WTC11 (cell line): ENCODE measurements at regions not wholly inside any gene's neighbourhood (a gene's known extent, or its start where the extent isn't known, plus 50 kb on each side); places are given as distances from the start of the nearest gene placed in this dataset.

Source experiments
- ATAC-seq: fragments of 200-7000 bp; cut with Tn5 transposase; 2 replicates; pipeline ENCODE4 v1.10.0; 2021; ENCODE audit warnings: mild to moderate bottlenecking, moderate library complexity
- CTCF ChIA-PET: fragments of 300-600 bp; sonication (Branson Sonifier 250); formaldehyde crosslinking; loops from one replicate; lab custom pipeline; 2021; ENCODE audit warnings: antibody characterized with exemption; lab: Charles Lee
- POLR2A ChIA-PET: fragments of 350-600 bp; sonication (Branson Sonifier 250); formaldehyde crosslinking; loops from one replicate; lab custom pipeline; 2021; ENCODE audit warnings: antibody characterized with exemption; lab: Charles Lee
- DNase-seq: peaks from one replicate; pipeline ENCODE4 v3.0.0; 2021; ENCODE audit warnings: low spot score
- H3K27ac Mint-ChIP-seq: 2 replicates; pipeline ENCODE4 v1.8.0; 2021; ENCODE audit warnings: mixed read lengths
- H3K27me3 Mint-ChIP-seq: 2 replicates; pipeline ENCODE4 v1.8.0; 2021; ENCODE audit warnings: low read depth, mild to moderate bottlenecking, moderate library complexity, mixed read lengths
- H3K36me3 Mint-ChIP-seq: 2 replicates; pipeline ENCODE4 v1.8.0; 2021; ENCODE audit warnings: mixed read lengths
- H3K4me1 Mint-ChIP-seq: 2 replicates; pipeline ENCODE4 v1.8.0; 2022; ENCODE audit warnings: mixed read lengths
- H3K4me3 Mint-ChIP-seq: 2 replicates; pipeline ENCODE4 v1.8.0; 2021; ENCODE audit warnings: mild to moderate bottlenecking, moderate library complexity, mixed read lengths
- H3K9me3 Mint-ChIP-seq: 2 replicates; pipeline ENCODE4 v1.8.0; 2021; ENCODE audit warnings: mixed read lengths
- ATF3 ChIP-seq: sonication (generic); formaldehyde crosslinking; conservative IDR thresholded peaks from 2 replicates; pipeline ENCODE4 v1.8.1; 2022; ENCODE audit warnings: mild to moderate bottlenecking, missing genetic modification reagents
- ATF6 ChIP-seq: sonication (generic); formaldehyde crosslinking; IDR thresholded peaks from 2 replicates; pipeline ENCODE4 v1.8.1; 2023; ENCODE audit warnings: mild to moderate bottlenecking, missing genetic modification reagents
- CDX4 ChIP-seq: fragments of 250-450 bp; sonication (Bioruptor Pico); IDR thresholded peaks from 2 replicates; pipeline ENCODE4 v1.9.0; 2021; ENCODE audit warnings: moderate library complexity, mild to moderate bottlenecking, inconsistent platforms, borderline replicate concordance
- CREB1 ChIP-seq: sonication (generic); formaldehyde crosslinking; IDR thresholded peaks from 2 replicates; pipeline ENCODE4 v1.8.0; 2023; ENCODE audit warnings: mild to moderate bottlenecking, missing genetic modification reagents
- E2F4 ChIP-seq: sonication (generic); formaldehyde crosslinking; IDR thresholded peaks from 2 replicates; pipeline ENCODE4 v1.8.1; 2022; ENCODE audit warnings: low read depth, mild to moderate bottlenecking, moderate library complexity, missing genetic modification reagents, borderline replicate concordance
- EMX1 ChIP-seq: fragments of 250-450 bp; sonication (Bioruptor Pico); IDR thresholded peaks from 2 replicates; pipeline ENCODE4 v1.8.0; 2021; ENCODE audit warnings: mild to moderate bottlenecking
- FOXJ3 ChIP-seq: sonication (generic); formaldehyde crosslinking; IDR thresholded peaks from 2 replicates; pipeline ENCODE4 v1.9.0; 2021; ENCODE audit warnings: missing genetic modification reagents, mild to moderate bottlenecking, borderline replicate concordance
- HMGXB4 ChIP-seq: sonication (generic); formaldehyde crosslinking; IDR thresholded peaks from 2 replicates; pipeline ENCODE4 v1.8.1; 2023; ENCODE audit warnings: mild to moderate bottlenecking, moderate library complexity, missing genetic modification reagents
- JAZF1 ChIP-seq: fragments of 250-450 bp; sonication (Bioruptor Pico); IDR thresholded peaks from 2 replicates; pipeline ENCODE4 v1.9.0; 2021; ENCODE audit warnings: moderate library complexity, mild to moderate bottlenecking, inconsistent platforms
- MAX ChIP-seq: sonication (generic); formaldehyde crosslinking; IDR thresholded peaks from 2 replicates; pipeline ENCODE4 v1.8.0; 2022; ENCODE audit warnings: mild to moderate bottlenecking, missing genetic modification reagents
- MLX ChIP-seq: sonication (generic); formaldehyde crosslinking; IDR thresholded peaks from 2 replicates; pipeline ENCODE4 v1.8.1; 2023; ENCODE audit warnings: mild to moderate bottlenecking, missing genetic modification reagents, moderate library complexity
- NFYB ChIP-seq: sonication (generic); formaldehyde crosslinking; conservative IDR thresholded peaks from 2 replicates; pipeline ENCODE4 v1.8.0; 2022; ENCODE audit warnings: low read depth, missing genetic modification reagents
- PRDM15 ChIP-seq: sonication (generic); formaldehyde crosslinking; IDR thresholded peaks from 2 replicates; pipeline ENCODE4 v1.8.0; 2022; ENCODE audit warnings: missing genetic modification reagents
- PRRX2 ChIP-seq: fragments of 250-450 bp; sonication (Bioruptor Pico); IDR thresholded peaks from 2 replicates; pipeline ENCODE4 v1.8.0; 2021; ENCODE audit warnings: mild to moderate bottlenecking
- RORB ChIP-seq: fragments of 250-450 bp; sonication (Bioruptor Pico); IDR thresholded peaks from 2 replicates; pipeline ENCODE4 v1.9.0; 2021; ENCODE audit warnings: mild to moderate bottlenecking
- SMAD3 ChIP-seq: sonication (generic); formaldehyde crosslinking; IDR thresholded peaks from 2 replicates; pipeline ENCODE4 v1.8.0; 2022; ENCODE audit warnings: missing genetic modification reagents, mild to moderate bottlenecking, borderline replicate concordance
- TEAD4 ChIP-seq: sonication (generic); formaldehyde crosslinking; IDR thresholded peaks from 2 replicates; pipeline ENCODE4 v1.8.0; 2022; ENCODE audit warnings: mild to moderate bottlenecking, missing genetic modification reagents
- ZNF219 ChIP-seq: sonication (generic); formaldehyde crosslinking; IDR thresholded peaks from 2 replicates; pipeline ENCODE4 v1.8.0; 2023; ENCODE audit warnings: missing genetic modification reagents, mild to moderate bottlenecking, borderline replicate concordance
- ZNF232 ChIP-seq: sonication (generic); formaldehyde crosslinking; IDR thresholded peaks from 2 replicates; pipeline ENCODE4 v1.8.0; 2022; ENCODE audit warnings: mild to moderate bottlenecking, missing genetic modification reagents
- ZNF671 ChIP-seq: fragments of 250-450 bp; sonication (Bioruptor Pico); IDR thresholded peaks from 2 replicates; pipeline ENCODE4 v1.8.0; 2021; ENCODE audit warnings: mild to moderate bottlenecking

- Mint-ChIP-seq H3K4me3 (no peak overlapping the region), H3K27me3 (no peaks in the 10 kb centered on the region), H3K36me3 (peaks cover 5% of the 10 kb centered on the region), H3K9me3 (peaks cover 13% of the 10 kb centered on the region), H3K4me1 (no peaks in the 10 kb centered on the region), H3K27ac (no peak overlapping the region)
- DNase-seq (no peak), ATAC-seq (peak; percentile 87)
- CTCF ChIA-PET, result no interaction called here
- POLR2A ChIA-PET, result no interaction called here
- TF ChIP-seq HMGXB4 (CRISPR knock-in tag) (no peak), TEAD4 (CRISPR knock-in tag) (no peak), JAZF1 (no peak), MAX (no peak), EMX1 (no peak)
- TF ChIP-seq, all 79 proteins: peak for 0
Measured at GRCh38 chr5:29001666-29002065, 1963.3 kb upstream of the CDH9 start.

- Mint-ChIP-seq H3K4me1 (no peaks in the 10 kb centered on the region), H3K27ac (no peak overlapping the region), H3K27me3 (peaks cover 4% of the 10 kb centered on the region; the same call in 1 of the 2 replicates), H3K4me3 (no peak overlapping the region), H3K9me3 (peaks cover 52% of the 10 kb centered on the region), H3K36me3 (peaks cover 15% of the 10 kb centered on the region)
- ATAC-seq, result no peak
- DNase-seq, result no peak
- ChIA-PET CTCF (no interaction called here), POLR2A (no interaction called here)
- TF ChIP-seq NFYB (CRISPR knock-in tag), result no peak
Measured at GRCh38 chr5:28984639-28985038, 1946.3 kb upstream of the CDH9 start.

GRCh38 chr5:28975508-28975907 is 1937.1 kb upstream of the CDH9 start:
- ChIA-PET POLR2A (no interaction called here), CTCF (no interaction called here)
- no peaks in the 10 kb centered on the region for H3K4me1 Mint-ChIP-seq
- peaks cover 10% of the 10 kb centered on the region for H3K36me3 Mint-ChIP-seq
- H3K27ac Mint-ChIP-seq, result no peak overlapping the region
- peaks cover 23% of the 10 kb centered on the region for H3K9me3 Mint-ChIP-seq
- no peak overlapping the region for H3K4me3 Mint-ChIP-seq
- ATAC-seq (no peak), DNase-seq (no peak)
- no peaks in the 10 kb centered on the region for H3K27me3 Mint-ChIP-seq
- TF ChIP-seq MLX, result no peak
- no peak for TF ChIP-seq CDX4 (CRISPR knock-in tag)
- no peak for TF ChIP-seq PRRX2
- TF ChIP-seq JAZF1, result no peak
- no peak for TF ChIP-seq ATF3 (CRISPR knock-in tag)
- no peak for TF ChIP-seq ATF6
- no peak for TF ChIP-seq FOXJ3 (CRISPR knock-in tag)
- no peak for TF ChIP-seq TEAD4 (CRISPR knock-in tag)
- no peak for TF ChIP-seq E2F4 (CRISPR knock-in tag)
- no peak for TF ChIP-seq ZNF671 (CRISPR knock-in tag)
- TF ChIP-seq SMAD3 (CRISPR knock-in tag), result no peak
- no peak for TF ChIP-seq ZNF219 (CRISPR knock-in tag)
- TF ChIP-seq ZNF232 (CRISPR knock-in tag), result no peak
- TF ChIP-seq RORB (CRISPR knock-in tag), result no peak
- no peak for TF ChIP-seq PRDM15 (CRISPR knock-in tag)
- no peak for TF ChIP-seq CREB1 (CRISPR knock-in tag)
